BJ (cell line): ENCODE measurements at regions not wholly inside any gene's neighbourhood (a gene's known extent, or its start where the extent isn't known, plus 50 kb on each side); places are given as distances from the start of the nearest gene placed in this dataset.

Experiments
- CTCF ChIA-PET: fragments of 350-600 bp; formaldehyde crosslinking; extraction: SDS; loops from one replicate; lab custom pipeline; 2021; ENCODE audit warnings: antibody characterized with exemption, inconsistent platforms; lab: Yijun Ruan, JAX
- POLR2A ChIA-PET: fragments of 300-600 bp; sonication (Branson Sonifier 250); formaldehyde crosslinking; extraction: SDS; loops from one replicate; lab custom pipeline; 2021; ENCODE audit warnings: antibody characterized with exemption; lab: Charles Lee
- DNase-seq: peaks from one replicate; pipeline ENCODE4 v3.0.0-alpha.2; 2011; ENCODE audit warnings: low read depth
- H3K27me3 ChIP-seq: 2 replicates; pipeline ENCODE4 v1.6.0; 2011; ENCODE audit warnings: low read length; ENCODE audit not compliant: control insufficient read depth, insufficient read depth
- H3K36me3 ChIP-seq: 2 replicates; pipeline ENCODE4 v1.5.1; 2011; ENCODE audit warnings: low read length; ENCODE audit not compliant: control insufficient read depth, insufficient read depth
- H3K4me3 ChIP-seq: 2 replicates; pipeline ENCODE4 v1.5.1; 2011; ENCODE audit warnings: low read depth, mild to moderate bottlenecking, control low read depth, low read length
- TF ChIP-seq, protein P1 (sequence below): IDR thresholded peaks from 2 replicates; pipeline ENCODE4 v1.5.1; 2011; ENCODE audit warnings: low read depth, mild to moderate bottlenecking, control low read depth, inconsistent platforms, low read length, moderate library complexity; ENCODE audit not compliant: insufficient read depth

DNA sequence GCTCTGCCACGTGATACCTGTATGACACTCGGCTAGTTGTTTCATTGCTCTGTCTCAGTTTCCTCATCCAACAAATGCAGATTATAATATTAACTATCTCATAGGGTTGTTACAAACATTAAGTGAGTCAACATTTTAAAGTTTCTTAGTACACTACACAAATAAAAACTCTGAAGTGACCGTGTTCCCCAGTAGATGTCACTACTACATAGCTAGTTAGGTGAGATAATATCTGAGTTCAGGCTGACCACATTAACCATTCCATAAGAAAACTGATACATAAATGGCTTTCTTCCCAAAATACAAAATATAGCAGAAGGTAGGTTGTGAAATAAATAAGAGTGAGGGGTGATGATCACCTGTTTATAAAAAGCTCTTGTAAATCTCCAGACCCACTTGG lies 214.1 kb downstream of the NUF2 start:
- CTCF ChIA-PET, result interaction anchor here (0.7 to 1.9 kb wide), 7 partner anchors 9 to 1538 kb away, joined by 3 to 12 read pairs (median 3); no protein-coding TSS in a partner anchor
- no peak for DNase-seq

DNA sequence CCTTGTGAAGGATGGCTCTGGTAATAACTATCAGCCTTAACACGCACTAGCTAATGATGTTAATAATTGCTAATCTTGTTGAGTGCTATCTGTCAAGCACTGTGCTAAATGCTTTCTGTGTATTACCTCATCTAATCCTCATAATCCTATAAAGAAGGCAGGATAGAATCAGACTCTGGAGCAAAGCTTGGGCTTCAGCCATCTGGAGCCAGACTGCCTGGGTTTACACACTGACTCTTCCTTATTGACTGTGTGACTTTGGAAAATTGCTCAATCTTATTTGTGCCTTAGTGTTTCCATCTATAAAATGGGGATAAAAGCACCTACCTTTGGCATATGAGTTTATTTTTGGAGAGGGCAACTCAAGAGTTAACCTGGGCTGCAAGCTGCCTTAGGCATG lies 216.1 kb downstream of the NUF2 start:
- no peaks in the 10 kb centered on the region for H3K27me3 ChIP-seq
- no peak for DNase-seq
- CTCF ChIA-PET, result interaction anchor here (1.5 kb wide), 1 partner anchor 1535 kb away, joined by 4 read pairs; no protein-coding TSS in a partner anchor
- H3K4me3 ChIP-seq, result no peak overlapping the region
- POLR2A ChIA-PET, result no interaction called here
- no peaks in the 10 kb centered on the region for H3K36me3 ChIP-seq
- TF ChIP-seq, protein P1, sequence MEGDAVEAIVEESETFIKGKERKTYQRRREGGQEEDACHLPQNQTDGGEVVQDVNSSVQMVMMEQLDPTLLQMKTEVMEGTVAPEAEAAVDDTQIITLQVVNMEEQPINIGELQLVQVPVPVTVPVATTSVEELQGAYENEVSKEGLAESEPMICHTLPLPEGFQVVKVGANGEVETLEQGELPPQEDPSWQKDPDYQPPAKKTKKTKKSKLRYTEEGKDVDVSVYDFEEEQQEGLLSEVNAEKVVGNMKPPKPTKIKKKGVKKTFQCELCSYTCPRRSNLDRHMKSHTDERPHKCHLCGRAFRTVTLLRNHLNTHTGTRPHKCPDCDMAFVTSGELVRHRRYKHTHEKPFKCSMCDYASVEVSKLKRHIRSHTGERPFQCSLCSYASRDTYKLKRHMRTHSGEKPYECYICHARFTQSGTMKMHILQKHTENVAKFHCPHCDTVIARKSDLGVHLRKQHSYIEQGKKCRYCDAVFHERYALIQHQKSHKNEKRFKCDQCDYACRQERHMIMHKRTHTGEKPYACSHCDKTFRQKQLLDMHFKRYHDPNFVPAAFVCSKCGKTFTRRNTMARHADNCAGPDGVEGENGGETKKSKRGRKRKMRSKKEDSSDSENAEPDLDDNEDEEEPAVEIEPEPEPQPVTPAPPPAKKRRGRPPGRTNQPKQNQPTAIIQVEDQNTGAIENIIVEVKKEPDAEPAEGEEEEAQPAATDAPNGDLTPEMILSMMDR, result no peak

More for the DNA sequence above, 214.1 kb downstream of the NUF2 start:
- TF ChIP-seq, protein P1, result peak; percentile 46
- no peaks in the 10 kb centered on the region for H3K27me3 ChIP-seq
- no peak overlapping the region for H3K4me3 ChIP-seq
- H3K36me3 ChIP-seq, result no peaks in the 10 kb centered on the region
- POLR2A ChIA-PET, result no interaction called here

DNA sequence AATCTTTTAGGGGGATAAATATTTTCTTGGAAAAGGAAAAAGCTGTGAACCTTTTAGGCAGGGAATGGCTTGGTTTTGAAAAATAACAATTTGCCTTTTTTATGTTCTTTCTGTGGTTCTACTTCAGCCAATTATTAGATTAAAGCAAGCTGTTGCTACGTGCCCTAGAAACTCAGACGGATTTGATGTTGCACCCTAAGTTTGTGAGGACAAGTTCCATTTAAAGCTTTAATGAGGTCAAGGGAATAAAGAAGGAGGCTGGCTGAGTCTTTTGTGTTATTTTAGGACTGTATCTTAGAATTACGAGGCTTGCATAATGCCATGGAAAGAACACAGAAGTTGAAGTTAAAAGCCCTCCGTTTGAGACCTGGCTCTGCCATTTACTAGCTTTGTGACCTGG lies 216.9 kb downstream of the NUF2 start:
- peak; percentile 21 for DNase-seq
- POLR2A ChIA-PET, result no interaction called here

DNA sequence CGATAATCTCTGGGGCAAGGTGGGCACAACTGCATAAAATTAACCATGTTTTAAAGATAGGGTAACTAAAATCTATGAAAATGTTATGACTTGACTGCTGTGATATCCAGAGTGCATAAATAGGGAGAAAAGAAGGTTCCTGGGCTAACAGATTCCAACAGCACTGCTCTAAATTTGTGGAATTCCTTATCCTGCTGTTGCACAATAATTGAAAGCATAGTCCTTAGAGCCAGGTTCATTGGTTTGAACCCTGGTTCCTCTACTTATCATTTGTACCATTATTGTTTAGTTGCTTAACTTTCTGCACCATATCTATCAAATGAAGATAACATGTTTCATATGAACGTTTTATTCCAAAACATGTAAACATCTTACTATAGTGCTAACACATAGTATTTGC lies 219.0 kb downstream of the NUF2 start:
- ChIA-PET CTCF (interaction anchor here (0.8 kb wide), 1 partner anchor 10 kb away, joined by 3 read pairs; no protein-coding TSS in a partner anchor), POLR2A (no interaction called here)
- no peak for DNase-seq
- no peaks in the 10 kb centered on the region for H3K36me3 ChIP-seq
- H3K27me3 ChIP-seq, result no peaks in the 10 kb centered on the region
- no peak overlapping the region for H3K4me3 ChIP-seq
- TF ChIP-seq, protein P1, result no peak

More for the DNA sequence above, 216.9 kb downstream of the NUF2 start:
- no peaks in the 10 kb centered on the region for H3K27me3 ChIP-seq
- CTCF ChIA-PET, result interaction anchor here (1.5 kb wide), 1 partner anchor 1535 kb away, joined by 4 read pairs; no protein-coding TSS in a partner anchor
- TF ChIP-seq, protein P1, result no peak
- H3K4me3 ChIP-seq, result no peak overlapping the region
- H3K36me3 ChIP-seq, result no peaks in the 10 kb centered on the region

GRCh38 chr1:163544441-163544840 lies 222.7 kb downstream of the NUF2 start:
- CTCF ChIA-PET, result interaction anchor here (0.5 to 1.1 kb wide), 3 partner anchors 17 to 980 kb away, joined by 3 to 4 read pairs (median 3); no protein-coding TSS in a partner anchor

More at GRCh38 chr1:163544441-163544840, 222.7 kb downstream of the NUF2 start:
- no peak for DNase-seq
- H3K36me3 ChIP-seq, result no peaks in the 10 kb centered on the region
- no peaks in the 10 kb centered on the region for H3K27me3 ChIP-seq
- TF ChIP-seq, protein P1, result no peak
- no peak overlapping the region for H3K4me3 ChIP-seq
- POLR2A ChIA-PET, result no interaction called here
